ENCODE measurements at regions not wholly inside any gene's neighbourhood (a gene's known extent, or its start where the extent isn't known, plus 50 kb on each side); places are given as distances from the start of the nearest gene placed in this dataset.

DNA sequence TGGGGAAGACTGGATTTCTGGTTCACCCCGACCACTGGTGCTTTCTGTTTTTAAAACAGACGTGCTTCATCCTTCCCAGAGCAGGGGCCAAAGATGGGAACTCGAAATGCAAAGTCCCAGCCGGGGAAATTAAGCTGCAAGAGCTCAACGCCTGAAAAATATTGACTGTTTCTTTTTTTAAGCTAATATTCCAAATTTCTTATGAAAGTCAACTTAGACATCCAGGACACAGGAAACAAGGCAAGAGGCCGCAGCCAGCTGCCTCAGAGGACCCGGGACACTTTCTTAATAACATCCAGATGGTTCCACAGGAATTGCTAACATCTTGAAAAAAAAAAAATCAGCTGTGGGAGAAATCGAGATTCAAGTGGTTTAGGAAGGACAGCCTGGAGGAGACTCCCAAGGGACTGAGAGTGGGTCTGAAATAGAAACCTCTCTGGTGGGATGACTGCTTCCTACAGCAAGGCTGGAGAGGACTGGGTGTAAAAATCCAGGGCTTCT, 144.9 kb downstream of the FGF1 start:
- TF ChIP-seq, protein P1, sequence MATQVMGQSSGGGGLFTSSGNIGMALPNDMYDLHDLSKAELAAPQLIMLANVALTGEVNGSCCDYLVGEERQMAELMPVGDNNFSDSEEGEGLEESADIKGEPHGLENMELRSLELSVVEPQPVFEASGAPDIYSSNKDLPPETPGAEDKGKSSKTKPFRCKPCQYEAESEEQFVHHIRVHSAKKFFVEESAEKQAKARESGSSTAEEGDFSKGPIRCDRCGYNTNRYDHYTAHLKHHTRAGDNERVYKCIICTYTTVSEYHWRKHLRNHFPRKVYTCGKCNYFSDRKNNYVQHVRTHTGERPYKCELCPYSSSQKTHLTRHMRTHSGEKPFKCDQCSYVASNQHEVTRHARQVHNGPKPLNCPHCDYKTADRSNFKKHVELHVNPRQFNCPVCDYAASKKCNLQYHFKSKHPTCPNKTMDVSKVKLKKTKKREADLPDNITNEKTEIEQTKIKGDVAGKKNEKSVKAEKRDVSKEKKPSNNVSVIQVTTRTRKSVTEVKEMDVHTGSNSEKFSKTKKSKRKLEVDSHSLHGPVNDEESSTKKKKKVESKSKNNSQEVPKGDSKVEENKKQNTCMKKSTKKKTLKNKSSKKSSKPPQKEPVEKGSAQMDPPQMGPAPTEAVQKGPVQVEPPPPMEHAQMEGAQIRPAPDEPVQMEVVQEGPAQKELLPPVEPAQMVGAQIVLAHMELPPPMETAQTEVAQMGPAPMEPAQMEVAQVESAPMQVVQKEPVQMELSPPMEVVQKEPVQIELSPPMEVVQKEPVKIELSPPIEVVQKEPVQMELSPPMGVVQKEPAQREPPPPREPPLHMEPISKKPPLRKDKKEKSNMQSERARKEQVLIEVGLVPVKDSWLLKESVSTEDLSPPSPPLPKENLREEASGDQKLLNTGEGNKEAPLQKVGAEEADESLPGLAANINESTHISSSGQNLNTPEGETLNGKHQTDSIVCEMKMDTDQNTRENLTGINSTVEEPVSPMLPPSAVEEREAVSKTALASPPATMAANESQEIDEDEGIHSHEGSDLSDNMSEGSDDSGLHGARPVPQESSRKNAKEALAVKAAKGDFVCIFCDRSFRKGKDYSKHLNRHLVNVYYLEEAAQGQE (IDR thresholded peaks at IDR 0.05; ENCODE audit: unreplicated experiment) = no peak
- no peak for TF ChIP-seq CREB1 (CRISPR knock-in tag; IDR thresholded peaks at IDR 0.05; ENCODE audit: low read depth)
